Activated T-cell treated with anti-CD3 and anti-CD28 coated beads for 4 hours (primary cell): ENCODE measurements at regions not wholly inside any gene's neighbourhood (a gene's known extent, or its start where the extent isn't known, plus 50 kb on each side); places are given as distances from the start of the nearest gene placed in this dataset.

Source experiments
- DNase-seq: peaks from one replicate; pipeline ENCODE4 v3.0.0-alpha.2; 2020

GRCh38 chr2:181395851-181396250, 61.3 kb upstream of the ITGA4 start:
- no peak for DNase-seq

GRCh38 chr2:181396256-181397123, 60.7 kb upstream of the ITGA4 start:
- no peak for DNase-seq

GRCh38 chr2:181397331-181397730, 59.9 kb upstream of the ITGA4 start:
- DNase-seq: no peak

GRCh38 chr2:181398000-181398399, 59.2 kb upstream of the ITGA4 start:
- DNase-seq: no peak

- DNase-seq: no peak
Measured at GRCh38 chr2:181399027-181399426, 58.2 kb upstream of the ITGA4 start.

- DNase-seq: no peak
Measured at GRCh38 chr2:181404472-181404871, 52.7 kb upstream of the ITGA4 start.

- DNase-seq: no peak
Measured at GRCh38 chr2:181407171-181407570, 50.0 kb upstream of the ITGA4 start.
